Neural cell (in vitro differentiated cells): ENCODE measurements at regions not wholly inside any gene's neighbourhood (a gene's known extent, or its start where the extent isn't known, plus 50 kb on each side); places are given as distances from the start of the nearest gene placed in this dataset.

Experiments
- H2AFZ ChIP-seq: fragments of 200-600, 300-800 bp; sonication (generic), shearing (Covaris generic); 2 replicates; pipeline ENCODE4 v1.6.0; 2014; ENCODE audit warnings: low read depth, mild to moderate bottlenecking, antibody characterized with exemption, low read length, moderate library complexity
- H3F3A ChIP-seq: fragments of 200-600 bp; shearing (Covaris generic); 2 replicates; pipeline ENCODE4 v1.6.1; 2016; ENCODE audit warnings: mild to moderate bottlenecking, moderate library complexity, mixed read lengths, antibody characterized with exemption, low read length; ENCODE audit not compliant: insufficient read depth, poor library complexity, severe bottlenecking
- H3K27ac ChIP-seq: fragments of 200-600, 300-800 bp; sonication (generic), shearing (Covaris generic); 2 replicates; pipeline ENCODE4 v1.5.1; 2014; ENCODE audit warnings: mild to moderate bottlenecking, low read length, moderate library complexity
- H3K27me3 ChIP-seq: fragments of 300-800, 200-600 bp; sonication (generic), shearing (Covaris generic); 2 replicates; pipeline ENCODE4 v1.6.0; 2014; ENCODE audit warnings: mild to moderate bottlenecking, low read depth, low read length, moderate library complexity; ENCODE audit not compliant: insufficient read depth
- H3K36me3 ChIP-seq: fragments of 300-800, 200-600 bp; sonication (generic), shearing (Covaris generic); 2 replicates; pipeline ENCODE4 v1.5.1; 2014; ENCODE audit warnings: mild to moderate bottlenecking, antibody characterized with exemption, low read length, moderate library complexity; ENCODE audit not compliant: insufficient read depth
- H3K4me2 ChIP-seq: fragments of 300-800, 200-600 bp; sonication (generic), shearing (Covaris generic); 2 replicates; pipeline ENCODE4 v1.6.0; 2014; ENCODE audit warnings: mild to moderate bottlenecking, low read length
- H3K4me3 ChIP-seq: fragments of 300-800, 200-600 bp; sonication (generic), shearing (Covaris generic); 2 replicates; pipeline ENCODE4 v1.5.1; 2014; ENCODE audit warnings: mild to moderate bottlenecking, low read length, moderate library complexity
- H3K79me2 ChIP-seq: fragments of 200-600 bp; shearing (Covaris generic); replicated peaks from 2 replicates; pipeline ENCODE4 v1.6.0; 2014; ENCODE audit warnings: mild to moderate bottlenecking, low read length, moderate library complexity; ENCODE audit not compliant: insufficient read depth
- H3K9ac ChIP-seq: fragments of 300-800, 200-600 bp; sonication (generic), shearing (Covaris generic); 2 replicates; pipeline ENCODE4 v1.6.1; 2016; ENCODE audit warnings: mild to moderate bottlenecking, low read length, mixed read lengths
- H3K9me2 ChIP-seq: fragments of 200-600 bp; shearing (Covaris generic); 2 replicates; pipeline ENCODE4 v1.6.1; 2016; ENCODE audit warnings: mild to moderate bottlenecking, low read length, mixed read lengths; ENCODE audit not compliant: insufficient read depth
- H3K9me3 ChIP-seq: fragments of 200-600, 300-800 bp; sonication (generic), shearing (Covaris generic); 2 replicates; pipeline ENCODE4 v1.6.1; 2016; ENCODE audit warnings: mild to moderate bottlenecking, mixed run types, low read length, moderate library complexity, mixed read lengths
- H4K20me1 ChIP-seq: fragments of 200-600 bp; shearing (Covaris generic); 2 replicates; pipeline ENCODE4 v1.6.1; 2016; ENCODE audit warnings: mild to moderate bottlenecking, mixed run types; ENCODE audit not compliant: insufficient read depth
- CTCF ChIP-seq: fragments of 450-650 bp; IDR thresholded peaks from 2 replicates; pipeline ENCODE4 v1.5.1; 2014; ENCODE audit warnings: antibody characterized with exemption, mild to moderate bottlenecking, moderate library complexity; ENCODE audit not compliant: poor library complexity, severe bottlenecking
- EP300 ChIP-seq: fragments of 450-650 bp; conservative IDR thresholded peaks from 2 replicates; pipeline ENCODE4 v1.6.1; 2014; ENCODE audit warnings: antibody characterized with exemption, mild to moderate bottlenecking, moderate library complexity; ENCODE audit not compliant: poor library complexity, severe bottlenecking
- EZH2 ChIP-seq: fragments of 200-600, 300-800 bp; shearing (Covaris generic), sonication (generic); IDR thresholded peaks from 2 replicates; pipeline ENCODE4 v1.6.1; 2014; ENCODE audit warnings: antibody characterized with exemption, low read length, borderline replicate concordance, mild to moderate bottlenecking; ENCODE audit not compliant: insufficient read depth, poor library complexity, severe bottlenecking
- MXI1 ChIP-seq: fragments of 450-650 bp; conservative IDR thresholded peaks from 2 replicates; pipeline ENCODE4 v1.6.1; 2014; ENCODE audit warnings: antibody characterized with exemption, mild to moderate bottlenecking; ENCODE audit not compliant: poor library complexity, severe bottlenecking
- POLR2AphosphoS5 ChIP-seq: IDR thresholded peaks from 2 replicates; pipeline ENCODE4 v1.6.1; 2012
- RAD21 ChIP-seq: fragments of 450-650 bp; conservative IDR thresholded peaks from 2 replicates; pipeline ENCODE4 v1.6.1; 2014; ENCODE audit warnings: antibody characterized with exemption, mild to moderate bottlenecking, moderate library complexity
- REST ChIP-seq: IDR thresholded peaks from 2 replicates; pipeline ENCODE4 v1.6.1; 2012; ENCODE audit warnings: borderline replicate concordance
- SMC3 ChIP-seq: fragments of 450-650 bp; conservative IDR thresholded peaks from 2 replicates; pipeline ENCODE4 v1.6.1; 2014; ENCODE audit warnings: antibody characterized with exemption, mild to moderate bottlenecking, moderate library complexity; ENCODE audit not compliant: poor library complexity
- TAF1 ChIP-seq: IDR thresholded peaks from 2 replicates; pipeline ENCODE4 v1.6.1; 2012; ENCODE audit warnings: low read depth

- Histone ChIP-seq H2AFZ (no peak overlapping the region), H3K4me2 (no peak overlapping the region), H3K4me3 (no peak overlapping the region), H3K36me3 (no peaks in the 10 kb centered on the region), H3K9me2 (no peaks in the 10 kb centered on the region), H3F3A (no peaks in the 10 kb centered on the region), H4K20me1 (no peaks in the 10 kb centered on the region), H3K79me2 (no peaks in the 10 kb centered on the region), H3K27me3 (no peaks in the 10 kb centered on the region), H3K27ac (no peak overlapping the region), H3K9me3 (no peaks in the 10 kb centered on the region), H3K9ac (no peak overlapping the region)
- TF ChIP-seq POLR2AphosphoS5: no peak
- no peak for TF ChIP-seq RAD21
- TF ChIP-seq REST: no peak
- TF ChIP-seq SMC3: no peak
- no peak for TF ChIP-seq CTCF
- TF ChIP-seq EZH2: no peak
- no peak for TF ChIP-seq MXI1
- no peak for TF ChIP-seq EP300
- TF ChIP-seq TAF1: no peak
Observed at GRCh38 chr20:12386821-12387220, 469.1 kb downstream of the BTBD3 start.

GRCh38 chr20:12391099-12391498 is 473.4 kb downstream of the BTBD3 start:
- Histone ChIP-seq H3K9me2 (no peaks in the 10 kb centered on the region), H3K9me3 (no peaks in the 10 kb centered on the region), H3K27ac (no peak overlapping the region), H3K4me3 (no peak overlapping the region), H2AFZ (no peak overlapping the region), H3K4me2 (no peak overlapping the region), H3K79me2 (no peaks in the 10 kb centered on the region), H4K20me1 (no peaks in the 10 kb centered on the region), H3K27me3 (no peaks in the 10 kb centered on the region), H3K36me3 (no peaks in the 10 kb centered on the region), H3F3A (no peaks in the 10 kb centered on the region), H3K9ac (no peak overlapping the region)
- no peak for TF ChIP-seq EZH2
- TF ChIP-seq TAF1: no peak
- TF ChIP-seq MXI1: no peak
- TF ChIP-seq REST: no peak
- no peak for TF ChIP-seq POLR2AphosphoS5
